ENCODE measurements at regions not wholly inside any gene's neighbourhood (a gene's known extent, or its start where the extent isn't known, plus 50 kb on each side); places are given as distances from the start of the nearest gene placed in this dataset.

DNA sequence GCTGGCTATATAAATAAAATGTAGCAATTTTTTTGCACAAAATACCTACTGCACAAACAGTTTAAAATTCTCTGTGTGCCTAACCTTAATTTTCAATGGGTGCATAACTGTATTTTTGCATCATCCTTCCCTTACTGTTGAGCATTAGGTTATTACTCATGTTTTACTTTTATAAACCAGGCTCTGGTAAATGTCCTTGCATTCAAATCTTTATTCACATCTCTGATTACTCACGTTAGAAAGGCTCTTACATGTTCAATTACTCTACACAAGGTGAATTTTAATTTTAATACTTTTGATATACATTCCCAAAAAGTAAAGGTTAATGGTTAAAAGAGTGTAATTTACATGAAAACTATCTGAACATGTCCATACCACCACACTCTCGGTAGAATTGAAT is 246.1 kb downstream of the PRELID2 start:
- TF ChIP-seq, protein P1, sequence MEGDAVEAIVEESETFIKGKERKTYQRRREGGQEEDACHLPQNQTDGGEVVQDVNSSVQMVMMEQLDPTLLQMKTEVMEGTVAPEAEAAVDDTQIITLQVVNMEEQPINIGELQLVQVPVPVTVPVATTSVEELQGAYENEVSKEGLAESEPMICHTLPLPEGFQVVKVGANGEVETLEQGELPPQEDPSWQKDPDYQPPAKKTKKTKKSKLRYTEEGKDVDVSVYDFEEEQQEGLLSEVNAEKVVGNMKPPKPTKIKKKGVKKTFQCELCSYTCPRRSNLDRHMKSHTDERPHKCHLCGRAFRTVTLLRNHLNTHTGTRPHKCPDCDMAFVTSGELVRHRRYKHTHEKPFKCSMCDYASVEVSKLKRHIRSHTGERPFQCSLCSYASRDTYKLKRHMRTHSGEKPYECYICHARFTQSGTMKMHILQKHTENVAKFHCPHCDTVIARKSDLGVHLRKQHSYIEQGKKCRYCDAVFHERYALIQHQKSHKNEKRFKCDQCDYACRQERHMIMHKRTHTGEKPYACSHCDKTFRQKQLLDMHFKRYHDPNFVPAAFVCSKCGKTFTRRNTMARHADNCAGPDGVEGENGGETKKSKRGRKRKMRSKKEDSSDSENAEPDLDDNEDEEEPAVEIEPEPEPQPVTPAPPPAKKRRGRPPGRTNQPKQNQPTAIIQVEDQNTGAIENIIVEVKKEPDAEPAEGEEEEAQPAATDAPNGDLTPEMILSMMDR (IDR thresholded peaks at IDR 0.05; ENCODE audit: low read length) = no peak
- TF ChIP-seq EZH2 (IDR thresholded peaks at IDR 0.05; ENCODE audit: borderline replicate concordance, low read length) = no peak

Measured in OCI-LY1 (cell line).